DOHH2 (cell line): ENCODE measurements at regions not wholly inside any gene's neighbourhood (a gene's known extent, or its start where the extent isn't known, plus 50 kb on each side); places are given as distances from the start of the nearest gene placed in this dataset.

Source experiments
- CTCF ChIP-seq: fragments of 200-600 bp; sonication (generic); IDR thresholded peaks from one replicate; pipeline ENCODE4 v1.5.1; 2014; ENCODE audit warnings: antibody characterized with exemption, mild to moderate bottlenecking, low read depth, low read length; ENCODE audit not compliant: poor library complexity, severe bottlenecking
- EZH2phosphoT487 ChIP-seq: fragments of 200-600 bp; sonication (generic); IDR thresholded peaks from 2 replicates; pipeline ENCODE4 v1.6.1; 2017; ENCODE audit warnings: borderline replicate concordance, mild to moderate bottlenecking, antibody characterized with exemption, low read length, moderate library complexity, mixed read lengths

GRCh38 chr15:61511089-61511488 is 282.0 kb upstream of the RORA start:
- TF ChIP-seq CTCF (no peak), EZH2phosphoT487 (no peak)
